ENCODE measurements at regions not wholly inside any gene's neighbourhood (a gene's known extent, or its start where the extent isn't known, plus 50 kb on each side); places are given as distances from the start of the nearest gene placed in this dataset.

- 0 to 77% (median 30%) methylated on average over 1 to 9 of the region's 10 CpGs for WGBS, 10 experiments
- Histone ChIP-seq H3K27ac (no peak overlapping the region), H3K4me1 (replicated peaks in 1 of 2) (peaks cover 5 to 13% of the 10 kb centered on the region in 2 donors), H3K4me3 (no peak overlapping the region)
- ATAC-seq (replicated peaks in 6 of 8) = peak in 5 of 8 experiments; percentile 29 to 89 (median 82)
- in situ Hi-C loops (cut with MboI; ENCODE audit: low pct_unique_long_range_greater_than_20kb in 2 of 9, low sequenced_read_pairs in 9 of 9, unreplicated experiment in 9 of 9) = no loop called here
Measured at GRCh38 chr1:165047994-165048393, 308.5 kb downstream of the LMX1A start.

- WGBS, 10 experiments = 33 to 100% (median 68%) methylated on average over 1 to 4 of the region's 4 CpGs; no CpG with 5 or more reads in 4 of the 10 experiments
- in situ Hi-C loops (cut with MboI; ENCODE audit: low pct_unique_long_range_greater_than_20kb in 2 of 9, low sequenced_read_pairs in 9 of 9, unreplicated experiment in 9 of 9) = no loop called here
- peaks cover 5 to 10% of the 10 kb centered on the region in 2 donors for H3K4me1 ChIP-seq (replicated peaks in 1 of 2)
- no peak overlapping the region for H3K27ac ChIP-seq
- no peak overlapping the region for H3K4me3 ChIP-seq
- ATAC-seq (replicated peaks in 6 of 8) = no peak
Measured at GRCh38 chr1:165045902-165046301, 310.6 kb downstream of the LMX1A start.

- Histone ChIP-seq H3K27ac (no peak overlapping the region), H3K4me3 (no peak overlapping the region), H3K4me1 (replicated peaks in 1 of 2) (no peaks in the 10 kb centered on the region)
- WGBS, 10 experiments = 0 to 90% (median 67%) methylated on average over 1 of the region's 1 CpG; no CpG with 5 or more reads in 1 of the 10 experiments
- ATAC-seq (replicated peaks in 6 of 8) = no peak
- in situ Hi-C loops (cut with MboI; ENCODE audit: low pct_unique_long_range_greater_than_20kb in 2 of 9, low sequenced_read_pairs in 9 of 9, unreplicated experiment in 9 of 9) = no loop called here
Measured at GRCh38 chr1:165040641-165041040, 315.9 kb downstream of the LMX1A start.

- Histone ChIP-seq H3K27ac (no peak overlapping the region), H3K4me1 (replicated peaks in 1 of 2) (peaks cover 0 to 2% of the 10 kb centered on the region in 2 donors), H3K4me3 (no peak overlapping the region)
- in situ Hi-C loops (cut with MboI; ENCODE audit: low pct_unique_long_range_greater_than_20kb in 2 of 9, low sequenced_read_pairs in 9 of 9, unreplicated experiment in 9 of 9) = no loop called here
- ATAC-seq (replicated peaks in 6 of 8) = no peak
- WGBS, 10 experiments = 12 to 100% (median 73%) methylated on average over 1 to 3 of the region's 3 CpGs; no CpG with 5 or more reads in 1 of the 10 experiments
Measured at GRCh38 chr1:165039996-165040395, 316.5 kb downstream of the LMX1A start.

- Histone ChIP-seq H3K4me1 (replicated peaks in 1 of 2) (peaks cover 0 to 2% of the 10 kb centered on the region in 2 donors), H3K4me3 (no peak overlapping the region), H3K27ac (no peak overlapping the region)
- in situ Hi-C loops (cut with MboI; ENCODE audit: low pct_unique_long_range_greater_than_20kb in 2 of 9, low sequenced_read_pairs in 9 of 9, unreplicated experiment in 9 of 9) = no loop called here
- no peak for ATAC-seq (replicated peaks in 6 of 8)
- WGBS, 10 experiments = 55 to 100% (median 88%) methylated on average over 1 to 6 of the region's 6 CpGs; no CpG with 5 or more reads in 1 of the 10 experiments
Measured at GRCh38 chr1:165036403-165036802, 320.1 kb downstream of the LMX1A start.

GRCh38 chr1:165034136-165034809, 322.2 kb downstream of the LMX1A start:
- WGBS, 10 experiments = 28 to 88% (median 43%) methylated on average over 2 to 3 of the region's 3 CpGs
- Histone ChIP-seq H3K4me3 (no peak overlapping the region), H3K4me1 (replicated peaks in 1 of 2) (peaks cover 0 to 2% of the 10 kb centered on the region in 2 donors), H3K27ac (no peak overlapping the region)
- peak in 4 of 8 experiments; percentile 14 to 100 (median 98) for ATAC-seq (replicated peaks in 6 of 8)
- in situ Hi-C loops (cut with MboI; ENCODE audit: low pct_unique_long_range_greater_than_20kb in 2 of 9, low sequenced_read_pairs in 9 of 9, unreplicated experiment in 9 of 9) = no loop called here

DNA sequence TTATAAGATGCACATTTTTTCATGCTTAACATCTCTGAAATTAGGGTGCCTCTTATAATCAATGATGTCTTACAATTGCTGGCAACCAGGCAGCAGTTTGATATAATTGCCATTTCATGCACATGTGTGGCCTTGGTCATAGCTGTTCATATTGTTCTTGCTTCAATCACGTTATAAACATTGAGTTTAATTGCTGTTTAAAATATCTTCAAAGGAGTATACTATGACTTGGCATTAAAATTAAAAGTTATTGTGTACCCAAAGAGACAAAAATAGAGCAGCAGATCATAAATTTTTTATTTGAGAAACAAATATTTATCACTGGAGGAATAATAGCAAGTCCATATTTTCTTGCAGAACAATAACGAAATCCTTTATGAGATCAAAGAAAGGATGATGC, 325.5 kb downstream of the LMX1A start:
- Histone ChIP-seq H3K4me1 (replicated peaks in 1 of 2) (peaks cover 0 to 2% of the 10 kb centered on the region in 2 donors), H3K27ac (no peak overlapping the region), H3K4me3 (no peak overlapping the region)
- in situ Hi-C loops (cut with MboI; ENCODE audit: low pct_unique_long_range_greater_than_20kb in 2 of 9, low sequenced_read_pairs in 9 of 9, unreplicated experiment in 9 of 9) = no loop called here
- ATAC-seq (replicated peaks in 6 of 8) = no peak
- 13 to 92% (median 69%) methylated on average over 1 to 2 of the region's 2 CpGs for WGBS, 10 experiments

DNA sequence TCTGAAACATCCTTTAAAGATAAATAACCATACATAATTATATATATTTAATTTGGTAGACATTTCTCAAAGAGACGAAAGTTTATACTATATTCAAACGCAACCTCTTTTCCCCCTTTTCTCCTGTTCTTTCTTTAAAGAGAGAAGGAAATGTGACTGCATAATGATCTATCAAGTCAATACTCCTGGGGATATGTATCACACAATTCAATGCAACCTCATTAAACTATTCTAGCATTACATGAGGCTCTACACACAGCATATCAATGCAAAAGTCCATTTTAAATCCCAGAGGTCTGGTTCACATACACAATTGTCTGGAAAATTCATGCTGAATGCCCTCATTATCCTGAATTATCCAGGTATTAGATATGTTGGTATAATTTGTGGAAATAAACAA, 330.7 kb downstream of the LMX1A start:
- H3K27ac ChIP-seq = no peak overlapping the region
- 7 to 100% (median 92%) methylated on average over 1 to 2 of the region's 2 CpGs; no CpG with 5 or more reads in 1 of the 10 experiments for WGBS, 10 experiments
- peak in 1 of 8 experiments; percentile 25 for ATAC-seq (replicated peaks in 6 of 8)
- in situ Hi-C loops (cut with MboI; ENCODE audit: low pct_unique_long_range_greater_than_20kb in 2 of 9, low sequenced_read_pairs in 9 of 9, unreplicated experiment in 9 of 9) = no loop called here
- no peaks in the 10 kb centered on the region for H3K4me1 ChIP-seq (replicated peaks in 1 of 2)
- no peak overlapping the region for H3K4me3 ChIP-seq

- Histone ChIP-seq H3K4me3 (no peak overlapping the region), H3K4me1 (replicated peaks in 1 of 2) (no peaks in the 10 kb centered on the region), H3K27ac (no peak overlapping the region)
- WGBS, 10 experiments = 27 to 86% (median 74%) methylated on average over 1 to 4 of the region's 4 CpGs; no CpG with 5 or more reads in 1 of the 10 experiments
- no peak for ATAC-seq (replicated peaks in 6 of 8)
- in situ Hi-C loops (cut with MboI; ENCODE audit: low pct_unique_long_range_greater_than_20kb in 2 of 9, low sequenced_read_pairs in 9 of 9, unreplicated experiment in 9 of 9) = no loop called here
Measured at GRCh38 chr1:165014753-165015152, 341.8 kb downstream of the LMX1A start.

GRCh38 chr1:165011991-165012531, 344.5 kb downstream of the LMX1A start:
- in situ Hi-C loops (cut with MboI; ENCODE audit: low pct_unique_long_range_greater_than_20kb in 2 of 9, low sequenced_read_pairs in 9 of 9, unreplicated experiment in 9 of 9) = no loop called here
- 0 to 44% (median 3%) methylated on average over 1 of the region's 1 CpG; no CpG with 5 or more reads in 2 of the 10 experiments for WGBS, 10 experiments
- no peak overlapping the region for H3K4me3 ChIP-seq
- H3K27ac ChIP-seq = no peak overlapping the region
- no peaks in the 10 kb centered on the region for H3K4me1 ChIP-seq (replicated peaks in 1 of 2)
- ATAC-seq (replicated peaks in 6 of 8) = no peak

- Histone ChIP-seq H3K27ac (no peak overlapping the region), H3K4me3 (no peak overlapping the region), H3K4me1 (replicated peaks in 1 of 2) (no peaks in the 10 kb centered on the region)
- in situ Hi-C loops (cut with MboI; ENCODE audit: low pct_unique_long_range_greater_than_20kb in 2 of 9, low sequenced_read_pairs in 9 of 9, unreplicated experiment in 9 of 9) = no loop called here
- ATAC-seq (replicated peaks in 6 of 8) = no peak
- WGBS, 10 experiments = 0 to 89% (median 71%) methylated on average over 1 of the region's 1 CpG; no CpG with 5 or more reads in 4 of the 10 experiments
Measured at GRCh38 chr1:165011186-165011585, 345.3 kb downstream of the LMX1A start.

GRCh38 chr1:165010418-165011070, 346.0 kb downstream of the LMX1A start:
- 0 to 100% (median 54%) methylated on average over 1 to 3 of the region's 3 CpGs; no CpG with 5 or more reads in 3 of the 10 experiments for WGBS, 10 experiments
- H3K4me1 ChIP-seq (replicated peaks in 1 of 2) = no peaks in the 10 kb centered on the region
- ATAC-seq (replicated peaks in 6 of 8) = peak in 1 of 8 experiments; percentile 34
- no peak overlapping the region for H3K4me3 ChIP-seq
- H3K27ac ChIP-seq = no peak overlapping the region
- in situ Hi-C loops (cut with MboI; ENCODE audit: low pct_unique_long_range_greater_than_20kb in 2 of 9, low sequenced_read_pairs in 9 of 9, unreplicated experiment in 9 of 9) = no loop called here

GRCh38 chr1:165006831-165007230, 349.7 kb downstream of the LMX1A start:
- no peak overlapping the region for H3K4me3 ChIP-seq
- H3K4me1 ChIP-seq (replicated peaks in 1 of 2) = no peaks in the 10 kb centered on the region
- H3K27ac ChIP-seq = no peak overlapping the region
- ATAC-seq (replicated peaks in 6 of 8) = no peak
- WGBS, 10 experiments = 51 to 96% (median 90%) methylated on average over 3 to 7 of the region's 7 CpGs
- in situ Hi-C loops (cut with MboI; ENCODE audit: low pct_unique_long_range_greater_than_20kb in 2 of 9, low sequenced_read_pairs in 9 of 9, unreplicated experiment in 9 of 9) = no loop called here
